Liver (tissue), 8 donors: ENCODE measurements at regions not wholly inside any gene's neighbourhood (a gene's known extent, or its start where the extent isn't known, plus 50 kb on each side); places are given as distances from the start of the nearest gene placed in this dataset.

Experiments
- DNase-seq: peaks from one replicate; pipeline ENCODE4 v3.0.0-alpha.2; 2017; ENCODE audit warnings: low spot score
- H3K27ac ChIP-seq, 2 donors: one replicate each; pipeline ENCODE4 v1.7.0; 2013; ENCODE audit warnings: inconsistent platforms in 2 of 2, low read length in 2 of 2, control low read depth in 1 of 2, low read depth in 1 of 2, mild to moderate bottlenecking in 1 of 2
- H3K27me3 ChIP-seq, 4 donors: one replicate each; pipeline versions ENCODE4 v1.6.1 to v1.7.0; 2013; ENCODE audit warnings: low read length in 3 of 4, inconsistent platforms in 1 of 4, mild to moderate bottlenecking in 1 of 4, moderate library complexity in 1 of 4; ENCODE audit not compliant: control insufficient read depth in 4 of 4, insufficient read depth in 4 of 4
- H3K36me3 ChIP-seq, 4 donors: one replicate each; pipeline versions ENCODE4 v1.6.1 to v1.7.0; 2013; ENCODE audit warnings: low read length in 3 of 4, mild to moderate bottlenecking in 3 of 4, low read depth in 1 of 4, moderate library complexity in 1 of 4; ENCODE audit not compliant: control insufficient read depth in 4 of 4, insufficient read depth in 3 of 4
- H3K4me1 ChIP-seq, 4 donors: one replicate each; pipeline versions ENCODE4 v1.6.1 to v1.7.0; 2013; ENCODE audit warnings: low read length in 3 of 4, mild to moderate bottlenecking in 3 of 4, moderate library complexity in 1 of 4; ENCODE audit not compliant: control insufficient read depth in 4 of 4, insufficient read depth in 4 of 4
- H3K4me3 ChIP-seq, 3 donors: one replicate each; pipeline versions ENCODE4 v1.6.1 to v1.7.0; 2013; ENCODE audit warnings: low read length in 3 of 3, control low read depth in 1 of 3, low read depth in 1 of 3, mild to moderate bottlenecking in 1 of 3
- H3K9ac ChIP-seq, 2 donors: one replicate each; pipeline ENCODE4 v1.7.0; 2013; ENCODE audit warnings: low read length in 2 of 2, mild to moderate bottlenecking in 2 of 2, moderate library complexity in 2 of 2, control low read depth in 1 of 2, low read depth in 1 of 2
- H3K9me3 ChIP-seq, 4 donors: one replicate each; pipeline versions ENCODE4 v1.6.1 to v1.7.0; 2013; ENCODE audit warnings: low read length in 3 of 4; ENCODE audit not compliant: control insufficient read depth in 4 of 4
- ATF3 ChIP-seq: IDR thresholded peaks from 2 replicates; pipeline ENCODE4 v1.6.1; 2016; ENCODE audit warnings: antibody characterized with exemption
- EGR1 ChIP-seq, 2 donors: IDR thresholded peaks; 2 replicates each; pipeline ENCODE4 v1.6.1; 2016 to 2018; ENCODE audit warnings: antibody characterized with exemption in 2 of 2, low read depth in 2 of 2
- FOXA1 ChIP-seq: IDR thresholded peaks from 2 replicates; pipeline ENCODE4 v1.6.1; 2016; ENCODE audit warnings: antibody characterized with exemption
- FOXA2 ChIP-seq: IDR thresholded peaks from 2 replicates; pipeline ENCODE4 v1.6.1; 2016; ENCODE audit warnings: antibody characterized with exemption
- GABPA ChIP-seq, 2 donors: IDR thresholded peaks in 1 of 2; conservative IDR thresholded peaks in 1 of 2; 2 replicates each; pipeline ENCODE4 v1.6.1; 2016; ENCODE audit warnings: antibody characterized with exemption in 2 of 2, mild to moderate bottlenecking in 1 of 2, moderate library complexity in 1 of 2
- HNF4G ChIP-seq: IDR thresholded peaks from 2 replicates; pipeline ENCODE4 v1.6.1; 2016; ENCODE audit warnings: antibody characterized with exemption
- JUND ChIP-seq, 2 donors: IDR thresholded peaks; 2 replicates each; pipeline ENCODE4 v1.6.1; 2016; ENCODE audit warnings: antibody characterized with exemption in 2 of 2
- NR2F2 ChIP-seq: IDR thresholded peaks from 2 replicates; pipeline ENCODE4 v1.6.1; 2016; ENCODE audit warnings: antibody characterized with exemption
- RXRA ChIP-seq, 2 donors: IDR thresholded peaks; 2 replicates each; pipeline ENCODE4 v1.6.1; 2017 to 2018; ENCODE audit warnings: antibody characterized with exemption in 2 of 2, mild to moderate bottlenecking in 1 of 2
- TAF1 ChIP-seq: conservative IDR thresholded peaks from 2 replicates; pipeline ENCODE4 v1.6.1; 2016; ENCODE audit warnings: antibody characterized with exemption, mild to moderate bottlenecking
- ZBTB33 ChIP-seq: IDR thresholded peaks from 2 replicates; pipeline ENCODE4 v1.6.1; 2016; ENCODE audit warnings: antibody characterized with exemption
- WGBS: extraction: QIAGEN DNeasy Blood & Tissue Kit; methylation state at CpG from one replicate; pipeline ENCODE4 v1.1.7; 2013; 5-methylcytosine and 5-hydroxymethylcytosine counted together
- TF ChIP-seq, protein P1 (sequence below): IDR thresholded peaks from 2 replicates; pipeline ENCODE4 v1.6.1; 2016; ENCODE audit warnings: antibody characterized with exemption
- TF ChIP-seq, protein P2 (sequence below): fragments of 150-350 bp; IDR thresholded peaks from 2 replicates; pipeline ENCODE4 v1.5.1; 2017; ENCODE audit warnings: improper control_type of control experiment, low read depth, low read length; ENCODE audit not compliant: missing input control
- TF ChIP-seq, protein P3 (sequence below): IDR thresholded peaks from 2 replicates; pipeline ENCODE4 v1.6.1; 2016; ENCODE audit warnings: antibody characterized with exemption, mild to moderate bottlenecking
- donor health status: healthy.
- donor health status: healthy.
- donor health status: healthy.
- donor health status: healthy.
- donor health status: healthy.

DNA sequence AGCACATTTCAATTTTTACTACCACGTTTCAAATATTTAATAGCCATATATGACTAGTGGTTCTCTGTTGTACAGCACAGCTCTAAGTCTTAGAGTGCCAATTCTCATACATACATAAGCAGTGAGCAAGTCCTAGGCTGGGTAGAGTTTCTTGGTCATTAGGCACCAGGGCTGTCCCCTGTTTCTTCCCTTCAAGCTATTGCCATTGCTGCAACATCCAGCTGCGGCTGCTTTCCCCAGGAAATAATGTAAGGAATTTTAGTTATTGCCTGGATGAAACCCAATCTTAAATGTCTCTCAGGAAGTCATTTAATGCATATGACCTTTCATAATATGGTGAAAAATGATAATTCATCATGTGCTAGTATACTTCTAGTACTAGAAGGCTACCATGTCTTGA, 74.1 kb upstream of the PPP3CA start (continued):
- TF ChIP-seq JUND (IDR thresholded peaks at IDR 0.05): no peak

- Histone ChIP-seq H3K9ac (no peak overlapping the region), H3K27ac (no peak overlapping the region), H3K27me3 (no peaks in the 10 kb centered on the region), H3K9me3 (no peaks in the 10 kb centered on the region), H3K4me3 (no peak overlapping the region), H3K4me1 (no peaks in the 10 kb centered on the region), H3K36me3 (no peaks in the 10 kb centered on the region)
- no peak for DNase-seq
- no peak for TF ChIP-seq HNF4G
- TF ChIP-seq, protein P1, sequence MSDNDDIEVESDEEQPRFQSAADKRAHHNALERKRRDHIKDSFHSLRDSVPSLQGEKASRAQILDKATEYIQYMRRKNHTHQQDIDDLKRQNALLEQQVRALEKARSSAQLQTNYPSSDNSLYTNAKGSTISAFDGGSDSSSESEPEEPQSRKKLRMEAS: no peak
- TF ChIP-seq NR2F2: no peak
- no peak for TF ChIP-seq ATF3
- TF ChIP-seq JUND (IDR thresholded peaks at IDR 0.05): no peak
- no peak for TF ChIP-seq FOXA1
- no peak for TF ChIP-seq ZBTB33
- TF ChIP-seq EGR1 (IDR thresholded peaks at IDR 0.05; ENCODE audit: low read depth in 2 of 2): no peak
- TF ChIP-seq GABPA (IDR thresholded peaks at IDR 0.05 in 1 of 2, conservative IDR thresholded peaks at IDR 0.05 in 1 of 2): no peak
- TF ChIP-seq FOXA2: no peak
- TF ChIP-seq, protein P2, sequence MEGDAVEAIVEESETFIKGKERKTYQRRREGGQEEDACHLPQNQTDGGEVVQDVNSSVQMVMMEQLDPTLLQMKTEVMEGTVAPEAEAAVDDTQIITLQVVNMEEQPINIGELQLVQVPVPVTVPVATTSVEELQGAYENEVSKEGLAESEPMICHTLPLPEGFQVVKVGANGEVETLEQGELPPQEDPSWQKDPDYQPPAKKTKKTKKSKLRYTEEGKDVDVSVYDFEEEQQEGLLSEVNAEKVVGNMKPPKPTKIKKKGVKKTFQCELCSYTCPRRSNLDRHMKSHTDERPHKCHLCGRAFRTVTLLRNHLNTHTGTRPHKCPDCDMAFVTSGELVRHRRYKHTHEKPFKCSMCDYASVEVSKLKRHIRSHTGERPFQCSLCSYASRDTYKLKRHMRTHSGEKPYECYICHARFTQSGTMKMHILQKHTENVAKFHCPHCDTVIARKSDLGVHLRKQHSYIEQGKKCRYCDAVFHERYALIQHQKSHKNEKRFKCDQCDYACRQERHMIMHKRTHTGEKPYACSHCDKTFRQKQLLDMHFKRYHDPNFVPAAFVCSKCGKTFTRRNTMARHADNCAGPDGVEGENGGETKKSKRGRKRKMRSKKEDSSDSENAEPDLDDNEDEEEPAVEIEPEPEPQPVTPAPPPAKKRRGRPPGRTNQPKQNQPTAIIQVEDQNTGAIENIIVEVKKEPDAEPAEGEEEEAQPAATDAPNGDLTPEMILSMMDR: no peak
- no peak for TF ChIP-seq TAF1
- TF ChIP-seq RXRA (IDR thresholded peaks at IDR 0.05): no peak
Observed at GRCh38 chr4:101420661-101421060, 73.3 kb upstream of the PPP3CA start.

DNA sequence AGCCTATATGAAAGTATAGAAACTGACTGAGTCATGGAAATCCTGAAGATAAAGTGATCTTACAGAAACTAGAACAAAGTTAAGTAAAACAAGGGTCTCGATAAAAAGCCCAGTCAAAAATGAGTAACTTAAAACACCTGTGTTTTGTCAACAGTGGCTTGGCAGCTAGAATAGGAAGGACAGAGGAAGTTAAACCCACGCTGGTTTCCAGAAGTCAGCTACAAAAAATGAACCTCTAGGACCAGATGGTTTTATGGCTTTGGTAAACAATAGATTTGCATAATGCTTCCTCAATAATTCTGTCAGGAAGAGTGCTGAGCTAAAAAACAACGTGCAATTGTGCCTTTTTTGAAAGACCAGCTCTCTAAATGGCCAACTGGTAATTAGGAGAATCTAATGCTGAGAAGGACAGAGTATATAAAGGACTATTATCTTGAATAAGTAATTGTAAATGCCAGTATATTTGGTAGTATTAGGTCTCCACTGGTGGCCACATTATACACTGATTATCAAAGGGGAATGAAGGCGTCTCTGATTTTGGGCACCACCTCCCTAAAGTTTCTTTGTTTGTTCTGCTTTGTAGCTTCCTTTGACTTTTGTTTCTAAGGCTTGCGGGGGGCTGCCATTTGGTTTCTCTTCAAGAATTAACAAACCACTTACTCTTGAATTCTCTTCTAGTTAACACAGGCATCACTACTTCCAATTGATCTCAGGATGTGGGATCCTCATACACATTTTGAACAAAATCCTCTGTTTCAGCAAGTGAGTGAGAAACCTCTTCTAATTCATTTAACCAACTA, 72.2 kb upstream of the PPP3CA start:
- Histone ChIP-seq H3K4me1 (no peaks in the 10 kb centered on the region), H3K9me3 (no peaks in the 10 kb centered on the region), H3K36me3 (no peaks in the 10 kb centered on the region), H3K27ac (no peak overlapping the region), H3K27me3 (no peaks in the 10 kb centered on the region), H3K4me3 (no peak overlapping the region), H3K9ac (no peak overlapping the region)
- no peak for TF ChIP-seq TAF1
- TF ChIP-seq, protein P3, sequence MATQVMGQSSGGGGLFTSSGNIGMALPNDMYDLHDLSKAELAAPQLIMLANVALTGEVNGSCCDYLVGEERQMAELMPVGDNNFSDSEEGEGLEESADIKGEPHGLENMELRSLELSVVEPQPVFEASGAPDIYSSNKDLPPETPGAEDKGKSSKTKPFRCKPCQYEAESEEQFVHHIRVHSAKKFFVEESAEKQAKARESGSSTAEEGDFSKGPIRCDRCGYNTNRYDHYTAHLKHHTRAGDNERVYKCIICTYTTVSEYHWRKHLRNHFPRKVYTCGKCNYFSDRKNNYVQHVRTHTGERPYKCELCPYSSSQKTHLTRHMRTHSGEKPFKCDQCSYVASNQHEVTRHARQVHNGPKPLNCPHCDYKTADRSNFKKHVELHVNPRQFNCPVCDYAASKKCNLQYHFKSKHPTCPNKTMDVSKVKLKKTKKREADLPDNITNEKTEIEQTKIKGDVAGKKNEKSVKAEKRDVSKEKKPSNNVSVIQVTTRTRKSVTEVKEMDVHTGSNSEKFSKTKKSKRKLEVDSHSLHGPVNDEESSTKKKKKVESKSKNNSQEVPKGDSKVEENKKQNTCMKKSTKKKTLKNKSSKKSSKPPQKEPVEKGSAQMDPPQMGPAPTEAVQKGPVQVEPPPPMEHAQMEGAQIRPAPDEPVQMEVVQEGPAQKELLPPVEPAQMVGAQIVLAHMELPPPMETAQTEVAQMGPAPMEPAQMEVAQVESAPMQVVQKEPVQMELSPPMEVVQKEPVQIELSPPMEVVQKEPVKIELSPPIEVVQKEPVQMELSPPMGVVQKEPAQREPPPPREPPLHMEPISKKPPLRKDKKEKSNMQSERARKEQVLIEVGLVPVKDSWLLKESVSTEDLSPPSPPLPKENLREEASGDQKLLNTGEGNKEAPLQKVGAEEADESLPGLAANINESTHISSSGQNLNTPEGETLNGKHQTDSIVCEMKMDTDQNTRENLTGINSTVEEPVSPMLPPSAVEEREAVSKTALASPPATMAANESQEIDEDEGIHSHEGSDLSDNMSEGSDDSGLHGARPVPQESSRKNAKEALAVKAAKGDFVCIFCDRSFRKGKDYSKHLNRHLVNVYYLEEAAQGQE: no peak
- TF ChIP-seq, protein P1: no peak
- 46% methylated on average over 5 of the region's 5 CpGs for WGBS
- DNase-seq: no peak
